BJ (cell line): ENCODE measurements at regions not wholly inside any gene's neighbourhood (a gene's known extent, or its start where the extent isn't known, plus 50 kb on each side); places are given as distances from the start of the nearest gene placed in this dataset.
A peak's percentile ranks its signal among the peaks of the same experiment; 100 is the strongest.

Source experiments
- CTCF ChIA-PET: fragments of 350-600 bp; formaldehyde crosslinking; extraction: SDS; loops from one replicate; lab custom pipeline; 2021; ENCODE audit warnings: antibody characterized with exemption, inconsistent platforms; lab: Yijun Ruan, JAX
- POLR2A ChIA-PET: fragments of 300-600 bp; sonication (Branson Sonifier 250); formaldehyde crosslinking; extraction: SDS; loops from one replicate; lab custom pipeline; 2021; ENCODE audit warnings: antibody characterized with exemption; lab: Charles Lee
- DNase-seq: peaks from one replicate; pipeline ENCODE4 v3.0.0-alpha.2; 2011; ENCODE audit warnings: low read depth
- H3K27me3 ChIP-seq: 2 replicates; pipeline ENCODE4 v1.6.0; 2011; ENCODE audit warnings: low read length; ENCODE audit not compliant: control insufficient read depth, insufficient read depth
- H3K36me3 ChIP-seq: 2 replicates; pipeline ENCODE4 v1.5.1; 2011; ENCODE audit warnings: low read length; ENCODE audit not compliant: control insufficient read depth, insufficient read depth
- H3K4me3 ChIP-seq: 2 replicates; pipeline ENCODE4 v1.5.1; 2011; ENCODE audit warnings: low read depth, mild to moderate bottlenecking, control low read depth, low read length
- CTCF ChIP-seq: IDR thresholded peaks from 2 replicates; pipeline ENCODE4 v1.5.1; 2011; ENCODE audit warnings: low read depth, mild to moderate bottlenecking, control low read depth, inconsistent platforms, low read length, moderate library complexity; ENCODE audit not compliant: insufficient read depth

- Histone ChIP-seq H3K4me3 (no peak overlapping the region), H3K27me3 (no peaks in the 10 kb centered on the region), H3K36me3 (no peaks in the 10 kb centered on the region)
- POLR2A ChIA-PET, result no interaction called here
- no peak for DNase-seq
- CTCF ChIA-PET, result interaction anchor here (0.8 kb wide), 1 partner anchor 287 kb away, joined by 3 read pairs; no protein-coding TSS in a partner anchor
- TF ChIP-seq CTCF, result no peak
Measured at GRCh38 chr5:111859031-111859430, 102.0 kb upstream of the NREP start.

- POLR2A ChIA-PET, result no interaction called here
- Histone ChIP-seq H3K36me3 (no peaks in the 10 kb centered on the region), H3K27me3 (no peaks in the 10 kb centered on the region), H3K4me3 (no peak overlapping the region)
- TF ChIP-seq CTCF, result peak; percentile 22; the same call in 1 of the 2 replicates
- CTCF ChIA-PET, result interaction anchor here (0.6 to 2.2 kb wide), 5 partner anchors 10 to 854 kb away, joined by 3 to 7 read pairs (median 3); no protein-coding TSS in a partner anchor
- DNase-seq, result no peak
Measured at GRCh38 chr5:111857623-111858022, 100.6 kb upstream of the NREP start.

GRCh38 chr5:111856876-111857466, 100.0 kb upstream of the NREP start:
- ChIA-PET POLR2A (no interaction called here), CTCF (interaction anchor here (0.6 to 2.2 kb wide), 6 partner anchors 10 to 853 kb away, joined by 3 to 7 read pairs (median 4); no protein-coding TSS in a partner anchor)
- H3K4me3 ChIP-seq, result no peak overlapping the region
- DNase-seq, result no peak
- TF ChIP-seq CTCF, result no peak
- H3K27me3 ChIP-seq, result no peaks in the 10 kb centered on the region
- H3K36me3 ChIP-seq, result no peaks in the 10 kb centered on the region

- CTCF ChIA-PET, result interaction anchor here (0.7 to 1.2 kb wide), 3 partner anchors 98 to 111 kb away, joined by 3 to 5 read pairs (median 3); partner anchors contain the start of gene NREP
- Histone ChIP-seq H3K4me3 (no peak overlapping the region), H3K36me3 (no peaks in the 10 kb centered on the region), H3K27me3 (no peaks in the 10 kb centered on the region)
- no peak for TF ChIP-seq CTCF
- POLR2A ChIA-PET, result no interaction called here
- no peak for DNase-seq
Measured at GRCh38 chr5:111855356-111855755, 98.4 kb upstream of the NREP start.

- Histone ChIP-seq H3K4me3 (no peak overlapping the region), H3K27me3 (no peaks in the 10 kb centered on the region), H3K36me3 (no peaks in the 10 kb centered on the region)
- ChIA-PET POLR2A (no interaction called here), CTCF (interaction anchor here (0.6 to 1.2 kb wide), 4 partner anchors 11 to 155 kb away, joined by 3 to 4 read pairs (median 3); no protein-coding TSS in a partner anchor)
- no peak for DNase-seq
- no peak for TF ChIP-seq CTCF
Measured at GRCh38 chr5:111854186-111854585, 97.2 kb upstream of the NREP start.
